NCI-H128 (cell line): ENCODE measurements at regions not wholly inside any gene's neighbourhood (a gene's known extent, or its start where the extent isn't known, plus 50 kb on each side); places are given as distances from the start of the nearest gene placed in this dataset.
"Not testable (repeated sequence)": the region's sequence is repeated elsewhere in the genome, so short reads cannot be mapped to it uniquely, and the experiment has no call there.

ENCODE experiments used
- DNase-seq: peaks from one replicate; lab custom pipeline; 2025; ENCODE audit not compliant: unreplicated experiment; lab: John Stamatoyannopoulos, UW

DNA sequence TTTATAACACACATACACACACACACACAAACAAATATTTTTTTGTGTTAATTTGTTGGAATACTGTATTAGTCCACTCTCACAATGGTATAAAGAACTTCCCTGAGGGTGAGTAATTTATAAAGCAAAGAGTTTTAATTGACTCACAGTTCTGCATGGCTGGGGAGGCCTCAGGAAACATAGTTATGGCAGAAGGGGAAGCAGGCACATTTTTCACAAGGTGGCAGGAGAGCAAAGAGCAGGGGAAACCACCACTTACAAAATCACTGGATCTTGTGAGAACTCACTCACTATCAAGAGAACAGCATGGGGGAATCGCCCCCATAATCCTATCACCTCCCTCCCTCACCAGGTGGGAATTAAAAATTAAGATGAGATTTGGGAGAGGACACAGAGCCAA lies 205.4 kb upstream of the PTPRD start:
- DNase-seq, result no peak

GRCh38 chr9:10835791-10836463 lies 223.1 kb upstream of the PTPRD start:
- no peak for DNase-seq

DNA sequence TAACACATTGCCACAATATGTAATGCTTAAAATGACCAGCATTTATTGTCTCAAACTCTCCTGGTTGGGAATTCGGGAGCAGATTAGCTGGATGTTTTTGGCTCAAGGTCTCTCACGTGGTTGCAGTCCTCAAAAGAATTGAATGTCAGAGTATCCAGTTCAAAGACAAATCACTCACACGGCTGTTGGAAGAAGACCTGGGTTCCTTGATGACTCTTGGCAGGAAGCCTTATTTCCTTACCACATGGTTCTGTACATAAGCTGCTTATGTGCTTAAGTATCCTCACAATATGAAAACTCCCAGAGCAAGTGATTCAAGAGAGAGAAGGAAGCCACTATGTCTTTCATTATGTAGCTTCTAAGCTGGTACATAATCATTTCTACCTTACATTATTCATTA lies 230.3 kb upstream of the PTPRD start:
- DNase-seq, result no peak

DNA sequence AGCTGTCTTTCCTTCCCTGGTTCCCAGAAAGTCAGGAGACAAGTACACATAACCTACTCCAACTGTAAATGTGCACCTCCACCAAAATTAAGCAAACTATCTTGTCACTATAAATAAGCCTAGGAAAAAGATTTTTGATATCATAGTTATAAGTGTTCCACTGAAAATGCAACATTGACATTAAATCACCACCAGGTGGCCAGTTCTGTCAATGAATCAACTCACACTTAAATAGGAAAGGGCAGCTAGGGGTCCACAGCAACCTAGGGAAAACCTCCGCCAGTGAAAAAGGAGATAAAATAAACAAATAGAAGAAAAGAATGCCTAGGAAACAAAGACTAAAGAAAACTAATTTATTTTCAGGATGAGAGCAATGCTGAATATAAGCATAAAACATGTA lies 243.0 kb upstream of the PTPRD start:
- DNase-seq, result no peak

- DNase-seq, result no peak
Observed at GRCh38 chr9:10858817-10859216, 246.0 kb upstream of the PTPRD start.

DNA sequence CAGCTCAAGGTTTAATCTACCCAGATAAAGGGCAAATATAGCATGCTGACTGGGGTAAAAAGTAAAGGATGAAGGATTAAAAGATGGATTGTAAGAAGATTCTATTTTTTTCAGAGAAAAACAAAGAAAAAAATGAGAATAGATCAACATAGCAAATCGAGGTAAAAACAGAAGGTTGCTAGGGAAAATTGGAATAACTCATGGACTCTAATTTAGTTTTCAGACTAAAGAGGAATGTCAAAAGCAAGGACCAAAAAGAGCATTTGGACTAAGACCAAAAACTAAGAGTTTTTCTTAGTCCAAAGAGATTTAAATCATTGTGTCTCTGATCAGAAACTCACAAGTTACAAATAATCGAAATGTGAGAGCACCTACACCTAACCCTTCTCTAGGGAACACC lies 250.7 kb upstream of the PTPRD start:
- no peak for DNase-seq

DNA sequence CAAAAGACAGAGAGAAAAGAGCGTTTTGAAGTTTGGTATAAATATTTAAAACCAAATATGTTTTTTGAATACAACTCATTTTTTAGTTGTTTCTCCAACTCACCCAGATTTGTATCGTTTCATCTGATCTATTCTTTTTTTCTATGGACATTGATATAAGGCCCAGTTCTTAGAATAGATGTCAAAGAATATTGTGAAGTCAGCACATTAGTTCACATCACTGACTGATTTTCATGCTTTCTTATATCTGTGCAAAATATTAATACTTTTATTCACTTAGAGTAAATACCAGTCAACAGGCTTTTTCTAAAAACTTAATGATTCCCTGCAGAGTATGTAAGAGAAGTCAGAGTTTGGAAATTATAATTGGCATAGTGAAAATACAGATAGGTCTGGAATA lies 254.4 kb upstream of the PTPRD start:
- no peak for DNase-seq

DNA sequence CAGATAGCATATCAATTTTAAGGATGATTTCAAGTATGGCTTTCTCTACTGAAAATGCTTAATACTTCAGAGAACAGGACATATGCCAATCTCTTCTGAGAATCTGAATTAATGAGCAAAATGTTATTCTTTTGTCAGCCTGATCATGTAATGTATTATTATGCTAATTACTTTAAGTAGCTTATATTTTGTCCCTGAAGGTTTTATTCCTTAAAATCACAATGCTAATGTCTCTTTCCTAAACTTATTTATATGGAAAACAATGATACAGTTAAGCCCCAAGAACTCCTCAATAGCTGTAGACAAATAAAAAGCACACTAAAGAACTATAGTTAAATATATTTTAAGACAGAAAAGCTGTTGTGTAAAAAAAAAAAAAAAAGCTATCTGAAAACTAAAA lies 256.9 kb upstream of the PTPRD start:
- DNase-seq, result no peak

DNA sequence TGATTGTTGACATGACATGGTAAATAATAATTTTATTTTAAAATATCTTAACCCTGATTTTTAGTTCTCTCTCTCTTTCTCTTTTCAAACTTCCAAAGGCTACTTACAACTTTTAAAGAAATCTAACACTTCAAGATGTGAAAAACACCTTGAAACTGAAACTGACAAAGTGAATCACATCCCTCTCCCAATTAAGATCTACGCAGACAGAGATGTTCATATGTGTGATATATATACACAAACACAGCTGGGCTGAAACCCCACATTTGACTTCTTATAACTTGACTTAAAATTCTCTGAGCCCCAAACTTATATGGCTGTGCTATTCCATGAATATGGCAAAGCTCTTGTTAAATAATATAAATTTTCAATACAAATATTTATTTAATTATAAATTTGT lies 261.2 kb upstream of the PTPRD start:
- no peak for DNase-seq

- DNase-seq, result no peak
Observed at GRCh38 chr9:10875752-10876151, 262.9 kb upstream of the PTPRD start.

GRCh38 chr9:10876333-10876732 lies 263.5 kb upstream of the PTPRD start:
- DNase-seq, result no peak

- DNase-seq, result not testable (repeated sequence)
Observed at GRCh38 chr9:10890266-10890665, 277.5 kb upstream of the PTPRD start.

DNA sequence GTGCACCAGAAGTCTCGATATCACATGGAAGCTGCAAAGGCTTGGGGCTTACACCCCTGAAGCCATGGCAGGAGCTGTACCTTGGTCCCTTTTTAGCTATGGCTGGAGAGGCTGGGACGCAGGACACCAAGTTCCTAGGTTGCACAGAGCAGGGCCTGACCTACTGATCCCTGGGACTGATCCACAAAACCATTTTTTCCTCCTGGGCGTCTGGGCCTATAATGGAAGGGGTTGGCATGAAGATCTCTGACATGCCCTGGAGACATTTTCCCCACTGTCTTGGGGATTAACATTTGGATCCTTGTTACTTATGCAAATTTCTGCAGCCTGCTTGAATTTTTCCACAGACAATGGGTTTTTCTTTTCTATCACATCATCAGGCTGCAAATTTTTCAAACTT lies 286.7 kb upstream of the PTPRD start:
- no peak for DNase-seq

- DNase-seq, result no peak
Observed at GRCh38 chr9:10903969-10904368, 291.2 kb upstream of the PTPRD start.

GRCh38 chr9:10910779-10911178 lies 298.0 kb upstream of the PTPRD start:
- DNase-seq, result no peak

GRCh38 chr9:10911373-10911772 lies 298.6 kb upstream of the PTPRD start:
- no peak for DNase-seq

DNA sequence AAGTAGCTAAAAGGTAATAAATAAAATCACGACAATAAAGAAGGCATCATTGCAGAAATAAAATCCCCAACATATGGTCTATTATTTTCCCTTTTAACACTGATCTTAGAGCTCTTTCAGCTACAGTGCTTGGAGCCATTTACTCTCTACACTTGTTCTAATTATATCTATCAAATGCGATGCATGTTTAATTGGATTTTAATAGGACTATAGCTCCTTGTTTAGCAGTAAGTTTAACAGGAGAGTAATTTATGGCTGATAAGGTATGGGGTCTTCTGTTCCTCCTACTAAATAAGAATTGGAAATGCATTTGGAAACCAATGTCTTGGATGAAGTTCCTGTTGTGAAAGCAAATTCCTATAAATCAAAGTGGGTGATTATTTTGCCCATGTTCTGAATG lies 304.2 kb upstream of the PTPRD start:
- DNase-seq, result no peak

GRCh38 chr9:10921671-10922070 lies 308.9 kb upstream of the PTPRD start:
- no peak for DNase-seq

DNA sequence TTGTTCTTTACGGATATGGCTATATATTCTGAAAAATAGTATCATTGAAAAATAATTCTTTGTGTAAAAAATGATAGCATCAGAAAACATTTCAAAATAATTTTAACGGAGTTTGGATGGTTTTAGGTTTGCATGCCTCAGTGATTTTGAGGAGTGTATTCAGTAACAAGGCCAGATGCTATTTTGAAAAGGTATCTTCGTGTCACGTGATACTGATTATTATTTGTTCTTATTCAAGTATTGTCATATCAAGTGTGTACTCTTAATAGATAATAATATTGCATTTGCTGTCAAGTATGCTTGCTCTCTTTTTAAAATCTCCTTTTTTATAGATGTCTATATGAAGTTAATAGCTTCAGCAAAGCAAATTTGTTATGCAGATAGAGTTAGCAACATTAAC lies 313.1 kb upstream of the PTPRD start:
- DNase-seq, result no peak

GRCh38 chr9:10928372-10928771 lies 315.6 kb upstream of the PTPRD start:
- DNase-seq, result no peak

DNA sequence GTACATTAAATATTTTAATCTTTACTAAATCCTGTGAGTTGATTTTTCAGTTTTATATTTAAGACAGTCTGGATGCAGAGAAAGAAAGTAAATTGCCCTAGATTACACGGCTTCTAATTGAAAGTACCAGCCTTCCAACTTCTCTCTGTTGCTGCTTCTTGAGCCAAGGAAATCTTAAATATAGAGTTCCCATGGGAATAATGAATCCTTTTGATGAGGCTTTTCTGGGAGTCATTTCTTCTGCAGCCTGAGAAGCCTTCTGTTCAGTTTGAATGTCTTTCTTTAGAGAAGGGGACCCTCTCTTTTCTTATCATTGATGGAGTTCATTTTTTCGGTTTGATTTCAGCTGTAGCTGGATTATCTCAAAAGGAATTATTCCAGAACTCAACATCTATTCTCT lies 317.3 kb upstream of the PTPRD start:
- no peak for DNase-seq

DNA sequence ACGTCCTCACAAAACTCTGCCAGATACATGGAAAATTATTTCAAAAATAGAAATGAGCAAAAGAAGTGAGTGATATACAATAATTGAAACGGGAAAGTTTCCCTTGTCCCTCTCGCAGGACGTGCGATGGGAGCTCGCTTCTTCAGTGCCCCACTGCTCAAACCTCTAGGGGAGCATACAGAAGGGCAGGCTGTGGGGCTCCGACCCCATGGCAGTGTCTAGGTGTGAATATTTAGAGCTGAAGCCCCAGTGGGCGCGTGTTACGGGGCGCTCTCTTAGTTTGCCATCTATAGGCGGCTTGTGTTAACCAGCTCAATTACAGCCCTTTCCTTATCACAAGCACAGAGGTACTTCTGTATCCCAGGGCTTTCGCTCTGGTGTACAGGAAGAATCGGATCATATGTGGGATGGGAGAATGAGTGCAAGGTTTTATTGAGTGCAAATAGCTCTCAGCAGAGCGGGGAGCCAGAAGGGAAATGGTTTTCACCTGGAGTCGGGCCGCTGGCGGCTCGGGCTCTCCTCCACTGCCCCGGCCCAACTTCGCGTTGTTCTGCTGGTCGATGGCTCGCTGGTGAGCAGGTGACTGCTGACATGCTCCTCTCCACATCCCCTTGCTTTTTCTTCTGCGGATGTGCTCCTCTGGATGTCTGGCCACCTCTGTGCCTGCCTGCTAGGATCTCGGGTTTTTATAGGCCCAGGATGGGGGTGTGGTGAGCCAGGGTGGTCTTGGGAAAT lies 334.0 kb upstream of the PTPRD start:
- no peak for DNase-seq

GRCh38 chr9:10957878-10958277 lies 345.1 kb upstream of the PTPRD start:
- no peak for DNase-seq
